GM18499 (cell line): ENCODE measurements at regions not wholly inside any gene's neighbourhood (a gene's known extent, or its start where the extent isn't known, plus 50 kb on each side); places are given as distances from the start of the nearest gene placed in this dataset.

Source experiments
- ATAC-seq: cut with Tn5 transposase; IDR thresholded peaks from one replicate; pipeline ENCODE4 v1.9.1; 2021; ENCODE audit warnings: moderate number of reproducible peaks; ENCODE audit not compliant: insufficient read depth, unreplicated experiment

- ATAC-seq: no peak
These were observed 152.4 kb downstream of the TEX29 start for GRCh38 chr13:111472559-111473460.

GRCh38 chr13:111474136-111475002 is 153.9 kb downstream of the TEX29 start:
- ATAC-seq: no peak

GRCh38 chr13:111475488-111475887 is 155.0 kb downstream of the TEX29 start:
- no peak for ATAC-seq

- ATAC-seq: no peak
These were observed 155.8 kb downstream of the TEX29 start for GRCh38 chr13:111476197-111476596.

- no peak for ATAC-seq
These were observed 159.0 kb downstream of the TEX29 start for GRCh38 chr13:111479412-111479811.

GRCh38 chr13:111480503-111480902 is 160.1 kb downstream of the TEX29 start:
- ATAC-seq: no peak

GRCh38 chr13:111480976-111481375 is 160.5 kb downstream of the TEX29 start:
- ATAC-seq: no peak

GRCh38 chr13:111482126-111482525 is 161.7 kb downstream of the TEX29 start:
- ATAC-seq: no peak

- ATAC-seq: no peak
These were observed 162.6 kb downstream of the TEX29 start for GRCh38 chr13:111482806-111483620.

GRCh38 chr13:111483621-111483987 is 163.2 kb downstream of the TEX29 start:
- no peak for ATAC-seq

- ATAC-seq: no peak
These were observed 163.9 kb downstream of the TEX29 start for GRCh38 chr13:111484141-111484925.

GRCh38 chr13:111484959-111485358 is 164.5 kb downstream of the TEX29 start:
- no peak for ATAC-seq

GRCh38 chr13:111485491-111486250 is 165.2 kb downstream of the TEX29 start:
- no peak for ATAC-seq

GRCh38 chr13:111486331-111486730 is 165.9 kb downstream of the TEX29 start:
- ATAC-seq: no peak

GRCh38 chr13:111486801-111487200 is 166.4 kb downstream of the TEX29 start:
- ATAC-seq: no peak

- ATAC-seq: no peak
These were observed 168.2 kb downstream of the TEX29 start for GRCh38 chr13:111488486-111489132.

GRCh38 chr13:111489301-111489700 is 168.9 kb downstream of the TEX29 start:
- no peak for ATAC-seq

- no peak for ATAC-seq
These were observed 170.2 kb downstream of the TEX29 start for GRCh38 chr13:111490611-111491010.
